ENCODE measurements at regions not wholly inside any gene's neighbourhood (a gene's known extent, or its start where the extent isn't known, plus 50 kb on each side); places are given as distances from the start of the nearest gene placed in this dataset.
"Not testable (repeated sequence)": the region's sequence is repeated elsewhere in the genome, so short reads cannot be mapped to it uniquely, and the experiment has no call there.

GRCh38 chrX:51178356-51178900 lies 154.2 kb upstream of the NUDT10 start:
- TF ChIP-seq POLR2A, CTCF (IDR thresholded peaks at IDR 0.05): not testable (repeated sequence)
